Upper lobe of left lung (tissue), 4 donors: ENCODE measurements at regions not wholly inside any gene's neighbourhood (a gene's known extent, or its start where the extent isn't known, plus 50 kb on each side); places are given as distances from the start of the nearest gene placed in this dataset.

Source experiments
- EP300 ChIP-seq, 4 donors: sonication (generic); formaldehyde crosslinking; IDR thresholded peaks; one replicate each; pipeline ENCODE4 v1.5.1; 2017; ENCODE audit warnings: antibody characterized with exemption in 4 of 4, control low read depth in 2 of 4
- POLR2A ChIP-seq, 4 donors: fragments of 450-650 bp; IDR thresholded peaks; one replicate each; pipeline ENCODE4 v1.5.1; 2016 to 2017; ENCODE audit warnings: antibody characterized with exemption in 4 of 4, mild to moderate bottlenecking in 2 of 4
- POLR2AphosphoS5 ChIP-seq, 2 donors: sonication (generic); formaldehyde crosslinking; IDR thresholded peaks; one replicate each; pipeline ENCODE4 v1.5.1; 2017; ENCODE audit warnings: antibody characterized with exemption in 2 of 2
- TF ChIP-seq, protein P1 (sequence below), 6 experiments: fragments of 450-650 bp in 4 of 6; fragments of 200-600 bp in 2 of 6; sonication (generic) in 2 of 6; IDR thresholded peaks; one replicate each; pipeline ENCODE4 v1.5.1; 2016 to 2019; ENCODE audit warnings: antibody characterized with exemption in 6 of 6

DNA sequence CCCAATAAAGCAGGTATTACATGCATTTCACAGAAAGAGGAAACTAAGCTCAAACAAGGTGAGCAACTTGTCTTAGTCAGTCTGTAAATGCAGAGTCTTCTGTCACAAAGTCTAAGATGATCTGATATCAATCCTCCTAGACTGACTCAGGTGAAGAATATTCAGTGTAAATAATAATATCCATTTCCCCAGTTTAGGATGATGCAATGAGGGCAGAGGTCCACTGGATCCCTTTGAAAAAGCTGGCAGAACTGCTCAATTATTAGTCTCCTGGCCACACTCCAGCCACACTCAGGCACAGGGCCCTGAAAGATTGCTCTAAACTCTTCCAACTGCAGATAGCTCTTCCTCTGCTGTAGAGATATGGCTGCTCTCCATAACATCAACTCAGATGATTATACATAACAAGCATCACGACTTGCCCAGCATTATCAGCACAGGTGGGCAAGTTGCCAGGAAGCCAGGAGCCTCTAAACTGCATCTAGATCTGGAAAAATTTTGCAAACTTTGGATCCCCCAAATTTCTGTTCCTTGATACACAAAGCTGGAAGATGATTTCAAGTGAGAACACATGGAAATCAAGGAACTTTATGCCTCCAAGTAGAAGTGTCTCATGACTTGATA lies 129.8 kb upstream of the CPNE4 start:
- TF ChIP-seq EP300 (IDR thresholded peaks at IDR 0.05): no peak
- TF ChIP-seq, protein P1, sequence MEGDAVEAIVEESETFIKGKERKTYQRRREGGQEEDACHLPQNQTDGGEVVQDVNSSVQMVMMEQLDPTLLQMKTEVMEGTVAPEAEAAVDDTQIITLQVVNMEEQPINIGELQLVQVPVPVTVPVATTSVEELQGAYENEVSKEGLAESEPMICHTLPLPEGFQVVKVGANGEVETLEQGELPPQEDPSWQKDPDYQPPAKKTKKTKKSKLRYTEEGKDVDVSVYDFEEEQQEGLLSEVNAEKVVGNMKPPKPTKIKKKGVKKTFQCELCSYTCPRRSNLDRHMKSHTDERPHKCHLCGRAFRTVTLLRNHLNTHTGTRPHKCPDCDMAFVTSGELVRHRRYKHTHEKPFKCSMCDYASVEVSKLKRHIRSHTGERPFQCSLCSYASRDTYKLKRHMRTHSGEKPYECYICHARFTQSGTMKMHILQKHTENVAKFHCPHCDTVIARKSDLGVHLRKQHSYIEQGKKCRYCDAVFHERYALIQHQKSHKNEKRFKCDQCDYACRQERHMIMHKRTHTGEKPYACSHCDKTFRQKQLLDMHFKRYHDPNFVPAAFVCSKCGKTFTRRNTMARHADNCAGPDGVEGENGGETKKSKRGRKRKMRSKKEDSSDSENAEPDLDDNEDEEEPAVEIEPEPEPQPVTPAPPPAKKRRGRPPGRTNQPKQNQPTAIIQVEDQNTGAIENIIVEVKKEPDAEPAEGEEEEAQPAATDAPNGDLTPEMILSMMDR (IDR thresholded peaks at IDR 0.05): no peak
- no peak for TF ChIP-seq POLR2A (IDR thresholded peaks at IDR 0.05)
- no peak for TF ChIP-seq POLR2AphosphoS5 (IDR thresholded peaks at IDR 0.05)
